Suprapubic skin (tissue), 4 donors: ENCODE measurements at regions not wholly inside any gene's neighbourhood (a gene's known extent, or its start where the extent isn't known, plus 50 kb on each side); places are given as distances from the start of the nearest gene placed in this dataset.
"Not testable (repeated sequence)": the region's sequence is repeated elsewhere in the genome, so short reads cannot be mapped to it uniquely, and the experiment has no call there.

Experiments
- DNase-seq, 2 donors: peaks; one replicate each; pipeline ENCODE4 v3.0.0-alpha.2; 2019; ENCODE audit warnings: low spot score in 2 of 2
- H3K27ac ChIP-seq: fragments of 200-600 bp; sonication (generic); one replicate; pipeline ENCODE4 v1.5.1; 2019
- H3K27me3 ChIP-seq: fragments of 200-600 bp; sonication (generic); one replicate; pipeline ENCODE4 v1.5.1; 2019
- H3K36me3 ChIP-seq: fragments of 200-600 bp; sonication (generic); one replicate; pipeline ENCODE4 v1.5.1; 2019
- H3K4me1 ChIP-seq: fragments of 200-600 bp; sonication (generic); one replicate; pipeline ENCODE4 v1.5.1; 2019
- H3K4me3 ChIP-seq: fragments of 200-600 bp; sonication (generic); one replicate; pipeline ENCODE4 v1.5.1; 2019; ENCODE audit warnings: mild to moderate bottlenecking
- H3K9me3 ChIP-seq: fragments of 200-600 bp; sonication (generic); one replicate; pipeline ENCODE4 v1.5.1; 2019
- CTCF ChIP-seq, 2 donors: fragments of 200-600 bp in 1 of 2; fragments of 450-650 bp in 1 of 2; sonication (generic) in 1 of 2; IDR thresholded peaks; one replicate each; pipeline ENCODE4 v1.5.1; 2016 to 2019; ENCODE audit warnings: antibody characterized with exemption in 2 of 2, mild to moderate bottlenecking in 1 of 2, moderate library complexity in 1 of 2
- EP300 ChIP-seq: sonication (generic); formaldehyde crosslinking; IDR thresholded peaks from one replicate; pipeline ENCODE4 v1.6.1; 2017; ENCODE audit warnings: antibody characterized with exemption
- POLR2A ChIP-seq, 2 donors: fragments of 450-650 bp; IDR thresholded peaks; one replicate each; pipeline ENCODE4 v1.6.1; 2017; ENCODE audit warnings: antibody characterized with exemption in 2 of 2, mild to moderate bottlenecking in 2 of 2, moderate library complexity in 2 of 2
- POLR2AphosphoS5 ChIP-seq, 3 donors: sonication (generic); formaldehyde crosslinking; IDR thresholded peaks; one replicate each; pipeline ENCODE4 v1.6.1; 2017; ENCODE audit warnings: antibody characterized with exemption in 3 of 3
- WGBS: methylation state at CpG from one replicate; pipeline ENCODE4 v1.1.5; 2018; 5-methylcytosine and 5-hydroxymethylcytosine counted together

GRCh38 chr10:52502237-52502636 is 188.2 kb downstream of the DKK1 start:
- no peaks in the 10 kb centered on the region for H3K4me1 ChIP-seq
- TF ChIP-seq POLR2AphosphoS5 (IDR thresholded peaks at IDR 0.05) = no peak
- no peak for TF ChIP-seq CTCF (IDR thresholded peaks at IDR 0.05)
- no peak for TF ChIP-seq EP300
- no peak for TF ChIP-seq POLR2A (IDR thresholded peaks at IDR 0.05)
- DNase-seq = no peak
- H3K36me3 ChIP-seq = no peaks in the 10 kb centered on the region
- no peak overlapping the region for H3K27ac ChIP-seq
- 60% methylated on average over 2 of the region's 2 CpGs for WGBS
- no peaks in the 10 kb centered on the region for H3K9me3 ChIP-seq
- no peaks in the 10 kb centered on the region for H3K27me3 ChIP-seq
- no peak overlapping the region for H3K4me3 ChIP-seq

DNA sequence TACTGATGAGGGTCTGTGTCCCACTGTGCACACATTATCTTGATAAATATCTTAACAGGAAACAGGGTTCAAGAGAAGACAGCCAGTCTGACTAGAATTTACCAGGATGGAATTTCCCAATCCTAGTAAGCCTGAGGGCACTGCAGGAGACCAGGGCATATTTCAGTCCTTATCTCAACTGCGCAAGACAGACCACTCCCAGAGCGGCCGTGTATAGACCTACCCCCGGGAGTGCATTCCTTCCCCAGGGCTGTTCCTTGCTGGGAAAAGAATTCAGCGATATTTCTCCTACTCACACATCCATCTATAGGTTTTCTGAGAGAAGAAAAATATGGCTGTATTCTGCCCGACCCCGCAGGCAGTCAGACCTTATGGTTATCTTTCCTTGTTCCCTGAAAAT is 191.3 kb downstream of the DKK1 start:
- 88% methylated on average over 7 of the region's 7 CpGs for WGBS
- not testable (repeated sequence) for H3K27ac ChIP-seq, DNase-seq, H3K36me3 ChIP-seq, H3K4me1 ChIP-seq, H3K4me3 ChIP-seq, H3K9me3 ChIP-seq, H3K27me3 ChIP-seq

DNA sequence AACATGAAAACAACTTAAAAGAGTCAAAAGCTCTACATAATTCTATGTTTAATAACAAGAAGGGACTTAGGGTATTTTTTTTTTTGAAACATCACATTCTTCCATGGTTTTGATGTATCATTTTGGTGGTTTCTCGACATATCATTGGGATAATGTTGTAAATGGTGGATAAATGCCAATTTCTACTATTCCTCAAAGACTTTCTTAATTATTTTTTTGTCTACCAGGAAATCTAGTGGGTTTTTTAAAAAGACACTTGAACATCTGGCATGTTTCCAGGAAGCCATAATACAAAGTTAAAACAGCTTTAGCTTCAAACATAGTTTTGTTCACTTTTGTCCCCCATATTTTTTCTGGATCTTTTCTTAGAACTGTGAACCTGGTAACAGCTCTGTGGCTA is 200.4 kb downstream of the DKK1 start:
- WGBS = 22% methylated on average over 1 of the region's 1 CpG
- Histone ChIP-seq H3K9me3 (peaks cover 5% of the 10 kb centered on the region), H3K4me1 (no peaks in the 10 kb centered on the region), H3K27me3 (no peaks in the 10 kb centered on the region), H3K4me3 (no peak overlapping the region), H3K27ac (no peak overlapping the region), H3K36me3 (no peaks in the 10 kb centered on the region)
- no peak for DNase-seq
- TF ChIP-seq POLR2A (IDR thresholded peaks at IDR 0.05) (no peak), POLR2AphosphoS5 (IDR thresholded peaks at IDR 0.05) (no peak), EP300 (no peak), CTCF (IDR thresholded peaks at IDR 0.05) (no peak)

DNA sequence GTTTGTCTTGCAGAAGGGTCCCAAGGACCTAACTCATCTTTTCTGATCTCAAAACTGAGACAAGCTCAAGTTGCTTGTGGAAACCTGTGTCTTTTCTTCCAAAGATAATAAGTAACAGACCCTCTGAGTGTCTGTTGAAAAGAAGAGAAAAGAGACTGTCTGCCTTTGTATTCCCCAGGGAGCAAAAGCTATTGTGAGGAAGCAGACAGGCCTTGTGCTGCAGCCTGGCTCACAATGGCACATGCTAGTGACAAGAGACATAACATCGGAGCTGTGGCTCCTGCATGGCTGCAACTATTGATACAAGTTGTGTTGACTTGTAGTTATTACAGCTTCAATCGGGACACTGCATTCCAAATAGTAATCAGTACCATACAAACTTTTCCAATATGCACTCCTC is 202.9 kb downstream of the DKK1 start:
- no peak for TF ChIP-seq CTCF (IDR thresholded peaks at IDR 0.05)
- H3K4me1 ChIP-seq = no peaks in the 10 kb centered on the region
- no peaks in the 10 kb centered on the region for H3K27me3 ChIP-seq
- no peak overlapping the region for H3K27ac ChIP-seq
- no peak overlapping the region for H3K4me3 ChIP-seq
- H3K36me3 ChIP-seq = no peaks in the 10 kb centered on the region
- DNase-seq = no peak
- H3K9me3 ChIP-seq = peaks cover under 1% of the 10 kb centered on the region
- WGBS = 32% methylated on average over 2 of the region's 2 CpGs

GRCh38 chr10:52523696-52524095 is 209.6 kb downstream of the DKK1 start:
- DNase-seq = no peak
- Histone ChIP-seq H3K27me3 (no peaks in the 10 kb centered on the region), H3K4me3 (no peak overlapping the region), H3K36me3 (no peaks in the 10 kb centered on the region), H3K9me3 (no peaks in the 10 kb centered on the region), H3K27ac (no peak overlapping the region), H3K4me1 (no peaks in the 10 kb centered on the region)
- TF ChIP-seq POLR2A (IDR thresholded peaks at IDR 0.05) (no peak), POLR2AphosphoS5 (IDR thresholded peaks at IDR 0.05) (no peak), CTCF (IDR thresholded peaks at IDR 0.05) (no peak), EP300 (no peak)

- TF ChIP-seq POLR2AphosphoS5 (IDR thresholded peaks at IDR 0.05) (no peak), POLR2A (IDR thresholded peaks at IDR 0.05) (no peak), CTCF (IDR thresholded peaks at IDR 0.05) (no peak), EP300 (no peak)
- Histone ChIP-seq H3K4me1 (no peaks in the 10 kb centered on the region), H3K4me3 (no peak overlapping the region), H3K27ac (no peak overlapping the region), H3K36me3 (no peaks in the 10 kb centered on the region), H3K9me3 (no peaks in the 10 kb centered on the region), H3K27me3 (no peaks in the 10 kb centered on the region)
- 43% methylated on average over 2 of the region's 2 CpGs for WGBS
- DNase-seq = no peak
These were observed 211.7 kb downstream of the DKK1 start for GRCh38 chr10:52525761-52526160.
